CD4-positive, alpha-beta memory T cell (primary cell): ENCODE measurements at regions not wholly inside any gene's neighbourhood (a gene's known extent, or its start where the extent isn't known, plus 50 kb on each side); places are given as distances from the start of the nearest gene placed in this dataset.

Experiments used
- CTCF ChIA-PET: fragments of 350-600 bp; sonication (Branson Sonifier 250); formaldehyde crosslinking; loops from one replicate; lab custom pipeline; 2021; ENCODE audit warnings: inconsistent platforms; ENCODE audit not compliant: partially characterized antibody; lab: Charles Lee
- POLR2A ChIA-PET: fragments of 350-600 bp; sonication (Branson Sonifier 250); formaldehyde crosslinking; loops from one replicate; lab custom pipeline; 2021; ENCODE audit not compliant: partially characterized antibody; lab: Charles Lee
- DNase-seq, 5 donors: peaks; one replicate each; pipeline versions ENCODE4 v3.0.0 to v3.0.0-alpha.2; 2020 to 2022; ENCODE audit warnings: mixed read lengths in 1 of 5
- H3K27ac ChIP-seq: one replicate; pipeline ENCODE4 v1.7.0; 2013; ENCODE audit warnings: low read depth, low read length
- H3K27me3 ChIP-seq: 2 replicates; pipeline ENCODE4 v1.7.0; 2013; ENCODE audit warnings: mild to moderate bottlenecking, low read length, moderate library complexity; ENCODE audit not compliant: insufficient read depth
- H3K36me3 ChIP-seq: 2 replicates; pipeline ENCODE4 v1.7.0; 2013; ENCODE audit warnings: mild to moderate bottlenecking, low read length, moderate library complexity; ENCODE audit not compliant: insufficient read depth
- H3K4me1 ChIP-seq: 2 replicates; pipeline ENCODE4 v1.7.0; 2013; ENCODE audit warnings: mild to moderate bottlenecking, low read length, moderate library complexity; ENCODE audit not compliant: insufficient read depth
- H3K4me3 ChIP-seq, 2 donors: one replicate each; pipeline ENCODE4 v1.7.0; 2013; ENCODE audit warnings: low read length in 2 of 2, mild to moderate bottlenecking in 1 of 2
- H3K9me3 ChIP-seq, 2 donors: one replicate each; pipeline ENCODE4 v1.7.0; 2013; ENCODE audit warnings: low read length in 2 of 2, control low read depth in 1 of 2; ENCODE audit not compliant: control insufficient read depth in 1 of 2
- H3K27ac Mint-ChIP-seq, 7 donors: one replicate each; pipeline ENCODE4 v1.8.0; 2020 to 2021; ENCODE audit warnings: mixed read lengths in 7 of 7, mild to moderate bottlenecking in 6 of 7, inconsistent platforms in 3 of 7, moderate library complexity in 3 of 7
- H3K27me3 Mint-ChIP-seq, 2 donors: one replicate each; pipeline ENCODE4 v1.8.0; 2020 to 2021; ENCODE audit warnings: mixed read lengths in 2 of 2
- H3K36me3 Mint-ChIP-seq, 2 donors: one replicate each; pipeline ENCODE4 v1.8.0; 2020 to 2021; ENCODE audit warnings: mixed read lengths in 2 of 2, inconsistent platforms in 1 of 2, mild to moderate bottlenecking in 1 of 2
- H3K4me1 Mint-ChIP-seq, 4 donors: one replicate each; pipeline ENCODE4 v1.8.0; 2020 to 2021; ENCODE audit warnings: mixed read lengths in 4 of 4, mild to moderate bottlenecking in 1 of 4
- H3K4me3 Mint-ChIP-seq, 8 donors: one replicate each; pipeline ENCODE4 v1.8.0; 2020 to 2021; ENCODE audit warnings: mixed read lengths in 8 of 8, mild to moderate bottlenecking in 7 of 8, moderate library complexity in 6 of 8, inconsistent platforms in 3 of 8
- H3K9me3 Mint-ChIP-seq, 8 donors: one replicate each; pipeline ENCODE4 v1.8.0; 2020 to 2021; ENCODE audit warnings: mixed read lengths in 8 of 8, mild to moderate bottlenecking in 5 of 8, inconsistent platforms in 3 of 8, moderate library complexity in 1 of 8
- intact Hi-C: fragments of 100-400 bp; cut with micrococcal nuclease; formaldehyde crosslinking; loops from one replicate; pipeline ENCODE4 v1.15.1; 2023

- H3K9me3 ChIP-seq, result no peaks in the 10 kb centered on the region
- no peak for DNase-seq
- H3K27ac Mint-ChIP-seq, result no peak overlapping the region
- no peaks in the 10 kb centered on the region for H3K4me1 Mint-ChIP-seq
- H3K27me3 ChIP-seq, result no peaks in the 10 kb centered on the region
- peaks cover 0 to 4% of the 10 kb centered on the region in 2 donors for H3K36me3 Mint-ChIP-seq
- intact Hi-C loops, result no loop called here
- ChIA-PET CTCF (no interaction called here), POLR2A (no interaction called here)
- H3K4me3 Mint-ChIP-seq, result no peak overlapping the region
- no peak overlapping the region for H3K4me3 ChIP-seq
- H3K9me3 Mint-ChIP-seq, result peaks cover 0 to 20% (median 15%) of the 10 kb centered on the region in 8 donors
- no peak overlapping the region for H3K27ac ChIP-seq
- H3K36me3 ChIP-seq, result no peaks in the 10 kb centered on the region
- H3K4me1 ChIP-seq, result no peaks in the 10 kb centered on the region
- H3K27me3 Mint-ChIP-seq, result peaks cover 3 to 6% of the 10 kb centered on the region in 2 donors
Measured at GRCh38 chr7:4406288-4407058, 275.6 kb upstream of the FOXK1 start.

GRCh38 chr7:4409946-4410345 lies 272.1 kb upstream of the FOXK1 start:
- CTCF ChIA-PET, result no interaction called here

GRCh38 chr7:4416396-4417056 lies 265.6 kb upstream of the FOXK1 start:
- H3K27ac ChIP-seq, result no peak overlapping the region
- CTCF ChIA-PET, result no interaction called here
- H3K9me3 Mint-ChIP-seq, result peaks cover 9 to 32% (median 19%) of the 10 kb centered on the region in 8 donors
- H3K27me3 Mint-ChIP-seq, result peaks cover 3 to 4% of the 10 kb centered on the region in 2 donors
- H3K27ac Mint-ChIP-seq, result peak overlapping the region in 1 of 7 donors; percentile 58
- no peaks in the 10 kb centered on the region for H3K4me1 ChIP-seq
- no peaks in the 10 kb centered on the region for H3K36me3 Mint-ChIP-seq
- peak overlapping the region in 4 of 8 donors; percentile 49 to 72 (median 62) for H3K4me3 Mint-ChIP-seq
- H3K27me3 ChIP-seq, result no peaks in the 10 kb centered on the region
- peaks cover 0 to 5% (median 2%) of the 10 kb centered on the region in 4 donors for H3K4me1 Mint-ChIP-seq
- no peak for DNase-seq
- no peak overlapping the region for H3K4me3 ChIP-seq
- POLR2A ChIA-PET, result no interaction called here
- no peaks in the 10 kb centered on the region for H3K36me3 ChIP-seq
- H3K9me3 ChIP-seq, result no peaks in the 10 kb centered on the region
- intact Hi-C loops, result no loop called here

More at GRCh38 chr7:4409946-4410345, 272.1 kb upstream of the FOXK1 start:
- Mint-ChIP-seq H3K4me3 (no peak overlapping the region), H3K4me1 (no peaks in the 10 kb centered on the region), H3K27me3 (peaks cover 0 to 2% of the 10 kb centered on the region in 2 donors), H3K9me3 (peaks cover 0 to 23% (median 17%) of the 10 kb centered on the region in 8 donors), H3K36me3 (peaks cover 0 to 4% of the 10 kb centered on the region in 2 donors), H3K27ac (no peak overlapping the region)
- H3K4me1 ChIP-seq, result no peaks in the 10 kb centered on the region
- POLR2A ChIA-PET, result no interaction called here
- intact Hi-C loops, result no loop called here
- no peaks in the 10 kb centered on the region for H3K9me3 ChIP-seq
- no peak for DNase-seq
- no peak overlapping the region for H3K4me3 ChIP-seq
- no peaks in the 10 kb centered on the region for H3K27me3 ChIP-seq
- H3K36me3 ChIP-seq, result no peaks in the 10 kb centered on the region
- H3K27ac ChIP-seq, result no peak overlapping the region

GRCh38 chr7:4428526-4428925 lies 253.6 kb upstream of the FOXK1 start:
- CTCF ChIA-PET, result no interaction called here
- H3K4me3 ChIP-seq, result no peak overlapping the region
- Mint-ChIP-seq H3K36me3 (peaks cover 0 to 3% of the 10 kb centered on the region in 2 donors), H3K27ac (no peak overlapping the region), H3K9me3 (peaks cover 2 to 22% (median 12%) of the 10 kb centered on the region in 8 donors), H3K27me3 (peaks cover under 1 to 7% of the 10 kb centered on the region in 2 donors), H3K4me1 (no peaks in the 10 kb centered on the region), H3K4me3 (no peak overlapping the region)
- no peaks in the 10 kb centered on the region for H3K27me3 ChIP-seq
- no peaks in the 10 kb centered on the region for H3K9me3 ChIP-seq
- intact Hi-C loops, result no loop called here
- no peak for DNase-seq
- no peaks in the 10 kb centered on the region for H3K4me1 ChIP-seq
- no peaks in the 10 kb centered on the region for H3K36me3 ChIP-seq
- H3K27ac ChIP-seq, result no peak overlapping the region
- POLR2A ChIA-PET, result no interaction called here

- no peak overlapping the region for H3K4me3 ChIP-seq
- CTCF ChIA-PET, result no interaction called here
- H3K36me3 Mint-ChIP-seq, result peaks cover 0 to 3% of the 10 kb centered on the region in 2 donors
- H3K4me1 Mint-ChIP-seq, result no peaks in the 10 kb centered on the region
- POLR2A ChIA-PET, result no interaction called here
- no peak overlapping the region for H3K27ac ChIP-seq
- no peaks in the 10 kb centered on the region for H3K9me3 ChIP-seq
- H3K36me3 ChIP-seq, result no peaks in the 10 kb centered on the region
- no peaks in the 10 kb centered on the region for H3K27me3 ChIP-seq
- no peaks in the 10 kb centered on the region for H3K4me1 ChIP-seq
- H3K27ac Mint-ChIP-seq, result no peak overlapping the region
- H3K27me3 Mint-ChIP-seq, result peaks cover 0 to 10% of the 10 kb centered on the region in 2 donors
- no peak for DNase-seq
- peaks cover 2 to 22% (median 12%) of the 10 kb centered on the region in 8 donors for H3K9me3 Mint-ChIP-seq
- intact Hi-C loops, result no loop called here
- no peak overlapping the region for H3K4me3 Mint-ChIP-seq
Measured at GRCh38 chr7:4430227-4430626, 251.9 kb upstream of the FOXK1 start.

- no peak overlapping the region for H3K4me3 ChIP-seq
- no peak overlapping the region for H3K27ac Mint-ChIP-seq
- H3K4me1 ChIP-seq, result no peaks in the 10 kb centered on the region
- ChIA-PET POLR2A (no interaction called here), CTCF (no interaction called here)
- no peaks in the 10 kb centered on the region for H3K9me3 ChIP-seq
- no peak for DNase-seq
- intact Hi-C loops, result no loop called here
- peaks cover 8 to 15% of the 10 kb centered on the region in 2 donors for H3K27me3 Mint-ChIP-seq
- H3K27ac ChIP-seq, result no peak overlapping the region
- no peaks in the 10 kb centered on the region for H3K27me3 ChIP-seq
- H3K36me3 ChIP-seq, result no peaks in the 10 kb centered on the region
- H3K9me3 Mint-ChIP-seq, result peaks cover 2 to 15% (median 6%) of the 10 kb centered on the region in 8 donors
- peaks cover 0 to 3% of the 10 kb centered on the region in 2 donors for H3K36me3 Mint-ChIP-seq
- H3K4me3 Mint-ChIP-seq, result no peak overlapping the region
- no peaks in the 10 kb centered on the region for H3K4me1 Mint-ChIP-seq
Measured at GRCh38 chr7:4434306-4434705, 247.8 kb upstream of the FOXK1 start.

GRCh38 chr7:4436361-4436895 lies 245.7 kb upstream of the FOXK1 start:
- H3K27ac Mint-ChIP-seq, result no peak overlapping the region
- intact Hi-C loops, result no loop called here

More at GRCh38 chr7:4436361-4436895, 245.7 kb upstream of the FOXK1 start:
- H3K9me3 ChIP-seq, result no peaks in the 10 kb centered on the region
- H3K36me3 ChIP-seq, result no peaks in the 10 kb centered on the region
- peaks cover 8 to 15% of the 10 kb centered on the region in 2 donors for H3K27me3 Mint-ChIP-seq
- no peak overlapping the region for H3K4me3 Mint-ChIP-seq
- H3K4me1 ChIP-seq, result no peaks in the 10 kb centered on the region
- H3K36me3 Mint-ChIP-seq, result no peaks in the 10 kb centered on the region
- CTCF ChIA-PET, result no interaction called here
- no peaks in the 10 kb centered on the region for H3K27me3 ChIP-seq
- DNase-seq, result no peak
- H3K27ac ChIP-seq, result no peak overlapping the region
- H3K4me3 ChIP-seq, result no peak overlapping the region
- peaks cover 0 to 3% (median 0%) of the 10 kb centered on the region in 8 donors for H3K9me3 Mint-ChIP-seq
- H3K4me1 Mint-ChIP-seq, result no peaks in the 10 kb centered on the region
- POLR2A ChIA-PET, result no interaction called here
